ENCODE measurements at regions not wholly inside any gene's neighbourhood (a gene's known extent, or its start where the extent isn't known, plus 50 kb on each side); places are given as distances from the start of the nearest gene placed in this dataset.

GRCh38 chr11:28616160-28616965 is 508.2 kb downstream of the METTL15 start:
- Histone ChIP-seq H3K36me3 (replicated peaks in 1 of 2; ENCODE audit: control extremely low read depth in 1 of 2, control insufficient read depth in 1 of 2, extremely low read depth in 1 of 2, insufficient read depth in 2 of 2, low read length in 1 of 2) (no peaks in the 10 kb centered on the region), H3K27ac (ENCODE audit: low read length in 2 of 2) (no peak overlapping the region), H3K9me3 (ENCODE audit: control extremely low read depth in 1 of 3, control insufficient read depth in 2 of 3, insufficient read depth in 1 of 3, low read length in 2 of 3) (no peaks in the 10 kb centered on the region), H3K27me3 (replicated peaks in 1 of 4; ENCODE audit: control extremely low read depth in 1 of 4, control insufficient read depth in 3 of 4, insufficient read depth in 4 of 4, low read length in 3 of 4) (no peaks in the 10 kb centered on the region), H2AFZ (ENCODE audit: insufficient read depth, low read depth, low read length, poor library complexity, severe bottlenecking) (no peak overlapping the region), H3K9ac (ENCODE audit: low read length) (no peak overlapping the region), H4K20me1 (ENCODE audit: control insufficient read depth, insufficient read depth, low read length, poor library complexity, severe bottlenecking) (no peaks in the 10 kb centered on the region), H3K4me1 (ENCODE audit: control insufficient read depth in 2 of 2, insufficient read depth in 2 of 2, low read length in 2 of 2) (no peaks in the 10 kb centered on the region), H3K4me2 (replicated peaks; ENCODE audit: low read depth, low read length, poor library complexity, severe bottlenecking) (no peak overlapping the region), H3K4me3 (ENCODE audit: control extremely low read depth in 1 of 5, extremely low read depth in 1 of 5, insufficient read depth in 1 of 5, low read depth in 2 of 5, low read length in 4 of 5) (no peak overlapping the region), H3K79me2 (ENCODE audit: control insufficient read depth, insufficient read depth, low read length) (no peaks in the 10 kb centered on the region)
- Mint-ChIP-seq H3K9me3 (ENCODE audit: insufficient read depth) (no peaks in the 10 kb centered on the region), H3K4me3 (no peak overlapping the region), H3K4me1 (no peaks in the 10 kb centered on the region), H3K27me3 (no peaks in the 10 kb centered on the region), H3K27ac (no peak overlapping the region)
- ChIA-PET CTCF (no interaction called here), POLR2A (no interaction called here)
- 85% methylated on average over 3 of the region's 5 CpGs for WGBS (ENCODE audit: insufficient coverage)
- no peak for DNase-seq
- no peak for ATAC-seq (ENCODE audit: low read depth)
- intact Hi-C loops (cut with micrococcal nuclease), result no loop called here
- TF ChIP-seq EZH2 (IDR thresholded peaks at IDR 0.05; ENCODE audit: borderline replicate concordance, insufficient read depth, low read depth, low read length, poor library complexity, severe bottlenecking) (no peak), CTCF (IDR thresholded peaks at IDR 0.05) (no peak)

DNA sequence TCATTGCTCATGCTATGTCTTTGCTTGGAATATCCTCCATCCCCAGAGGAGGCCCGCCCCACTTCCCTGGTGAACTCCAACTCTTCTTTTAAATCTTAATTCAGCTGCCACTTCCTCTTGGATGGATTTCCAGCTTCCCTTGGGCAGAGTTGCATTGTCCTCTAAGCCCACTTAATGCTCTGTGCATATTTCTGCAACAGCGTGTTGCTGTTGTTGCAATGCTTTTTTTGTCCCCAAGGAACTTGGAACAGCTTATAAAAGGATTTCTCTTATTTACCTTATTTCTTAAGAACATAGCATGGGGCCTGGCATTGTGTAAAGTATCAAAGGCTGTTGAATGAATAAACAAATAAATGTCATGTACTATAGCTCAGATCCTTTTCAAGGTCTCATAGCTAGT is 507.4 kb downstream of the METTL15 start:
- H3K9me3 Mint-ChIP-seq (ENCODE audit: insufficient read depth), result no peaks in the 10 kb centered on the region
- Histone ChIP-seq H3K4me3 (ENCODE audit: control extremely low read depth in 1 of 5, extremely low read depth in 1 of 5, insufficient read depth in 1 of 5, low read depth in 2 of 5, low read length in 4 of 5) (no peak overlapping the region), H3K36me3 (replicated peaks in 1 of 2; ENCODE audit: control extremely low read depth in 1 of 2, control insufficient read depth in 1 of 2, extremely low read depth in 1 of 2, insufficient read depth in 2 of 2, low read length in 1 of 2) (no peaks in the 10 kb centered on the region), H2AFZ (ENCODE audit: insufficient read depth, low read depth, low read length, poor library complexity, severe bottlenecking) (no peak overlapping the region), H3K27ac (ENCODE audit: low read length in 2 of 2) (no peak overlapping the region), H3K9me3 (ENCODE audit: control extremely low read depth in 1 of 3, control insufficient read depth in 2 of 3, insufficient read depth in 1 of 3, low read length in 2 of 3) (no peaks in the 10 kb centered on the region), H3K9ac (ENCODE audit: low read length) (no peak overlapping the region), H3K79me2 (ENCODE audit: control insufficient read depth, insufficient read depth, low read length) (no peaks in the 10 kb centered on the region), H4K20me1 (ENCODE audit: control insufficient read depth, insufficient read depth, low read length, poor library complexity, severe bottlenecking) (no peaks in the 10 kb centered on the region), H3K4me1 (ENCODE audit: control insufficient read depth in 2 of 2, insufficient read depth in 2 of 2, low read length in 2 of 2) (no peaks in the 10 kb centered on the region), H3K4me2 (replicated peaks; ENCODE audit: low read depth, low read length, poor library complexity, severe bottlenecking) (no peak overlapping the region), H3K27me3 (replicated peaks in 1 of 4; ENCODE audit: control extremely low read depth in 1 of 4, control insufficient read depth in 3 of 4, insufficient read depth in 4 of 4, low read length in 3 of 4) (no peaks in the 10 kb centered on the region)
- no peak for TF ChIP-seq EZH2 (IDR thresholded peaks at IDR 0.05; ENCODE audit: borderline replicate concordance, insufficient read depth, low read depth, low read length, poor library complexity, severe bottlenecking)
- no peak for TF ChIP-seq CTCF (IDR thresholded peaks at IDR 0.05)
- no peaks in the 10 kb centered on the region for H3K4me1 Mint-ChIP-seq
- no peak for DNase-seq
- ChIA-PET POLR2A (no interaction called here), CTCF (no interaction called here)
- H3K27me3 Mint-ChIP-seq, result no peaks in the 10 kb centered on the region
- 71% methylated on average over 1 of the region's 2 CpGs for WGBS (ENCODE audit: insufficient coverage)
- no peak for ATAC-seq (ENCODE audit: low read depth)
- intact Hi-C loops (cut with micrococcal nuclease), result no loop called here
- H3K4me3 Mint-ChIP-seq, result no peak overlapping the region
- no peak overlapping the region for H3K27ac Mint-ChIP-seq

Measured in B cell (primary cell).